ENCODE measurements at regions not wholly inside any gene's neighbourhood (a gene's known extent, or its start where the extent isn't known, plus 50 kb on each side); places are given as distances from the start of the nearest gene placed in this dataset.

- no peak for TF ChIP-seq CTCF (IDR thresholded peaks at IDR 0.05 in 8 of 11, conservative IDR thresholded peaks at IDR 0.05 in 3 of 11)
- no peak for TF ChIP-seq POLR2A (IDR thresholded peaks at IDR 0.05)
- TF ChIP-seq POLR2AphosphoS5 (IDR thresholded peaks at IDR 0.05), result no peak
Measured at GRCh38 chr18:11383381-11383780, 226.0 kb upstream of the SLC35G4 start.
